ENCODE measurements at regions not wholly inside any gene's neighbourhood (a gene's known extent, or its start where the extent isn't known, plus 50 kb on each side); places are given as distances from the start of the nearest gene placed in this dataset.

DNA sequence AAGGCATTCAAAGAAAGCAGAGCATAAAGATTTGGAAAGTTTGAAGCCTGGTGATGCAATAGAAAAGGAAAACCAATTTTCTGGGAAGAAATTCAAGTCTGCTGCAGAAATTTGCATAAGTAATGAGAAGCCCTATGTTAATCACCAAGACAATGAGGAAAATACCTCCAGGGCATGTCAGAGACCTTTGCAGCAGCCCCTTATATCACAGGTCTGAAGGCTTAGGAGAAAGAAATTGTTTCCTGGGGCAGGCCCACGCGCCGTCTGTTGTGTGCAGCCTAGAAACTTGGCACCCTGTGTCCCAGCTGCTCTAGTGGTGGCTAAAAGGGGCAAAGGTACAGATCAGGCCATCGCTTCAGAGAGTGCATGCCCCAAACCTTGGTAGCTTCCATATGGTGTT, 495.3 kb upstream of the CDH6 start:
- DNase-seq = no peak

DNA sequence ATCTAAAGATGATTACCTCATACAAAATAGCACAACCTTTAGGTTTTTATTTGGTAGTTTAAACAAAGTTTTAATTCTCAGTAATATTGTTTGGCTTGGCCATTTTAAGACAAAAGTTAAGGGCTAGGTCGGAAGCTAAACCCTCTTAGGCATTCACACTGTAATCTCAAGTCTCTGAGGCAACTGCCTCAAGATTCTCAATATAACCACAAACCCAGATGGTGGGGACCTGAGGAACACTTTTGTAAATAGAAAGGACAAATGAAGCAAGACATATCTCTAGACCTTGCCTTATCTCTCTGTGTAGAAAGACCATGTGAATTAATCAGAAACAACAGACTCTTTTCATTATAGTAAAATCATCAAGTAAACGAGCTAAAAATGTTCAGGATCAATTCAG, 500.2 kb upstream of the CDH6 start:
- no peak for DNase-seq

DNA sequence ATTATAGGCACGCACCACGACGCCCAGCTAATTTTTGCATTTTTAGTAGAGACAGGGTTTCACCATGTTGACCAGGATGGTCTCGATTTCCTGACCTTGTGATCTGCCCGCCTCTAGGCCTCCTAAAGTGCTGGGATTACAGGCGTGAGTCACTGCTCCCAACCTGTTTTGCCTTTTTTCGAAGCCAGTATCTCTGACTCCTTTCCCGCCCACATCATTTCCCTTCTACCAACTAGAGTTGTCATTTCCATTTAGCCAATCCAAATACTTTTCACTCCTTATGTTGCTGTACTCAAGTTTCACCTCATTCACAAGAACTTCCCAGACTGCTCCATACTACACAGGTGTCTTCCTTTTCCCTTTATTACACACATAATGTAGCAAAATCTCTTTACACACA, 502.6 kb upstream of the CDH6 start:
- no peak for DNase-seq

DNA sequence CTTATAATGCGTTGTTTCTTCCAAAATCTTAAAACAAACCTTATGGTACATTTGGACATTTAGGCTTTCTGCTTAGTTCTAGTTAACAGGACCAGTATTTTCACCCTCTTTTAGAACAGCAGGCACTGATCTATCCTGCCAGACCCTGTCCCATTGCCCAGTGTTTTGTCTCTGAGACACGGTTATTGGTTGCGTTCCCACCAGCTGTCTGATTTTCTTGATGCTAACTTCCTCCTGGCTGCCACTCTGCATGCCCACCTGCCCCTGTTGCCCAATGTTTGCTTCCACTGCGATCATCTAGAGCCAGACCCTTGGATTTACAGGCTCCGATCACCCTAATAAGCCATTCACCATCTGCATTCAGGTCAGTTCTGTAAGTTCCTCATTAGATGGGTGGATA, 506.0 kb upstream of the CDH6 start:
- no peak for DNase-seq

DNA sequence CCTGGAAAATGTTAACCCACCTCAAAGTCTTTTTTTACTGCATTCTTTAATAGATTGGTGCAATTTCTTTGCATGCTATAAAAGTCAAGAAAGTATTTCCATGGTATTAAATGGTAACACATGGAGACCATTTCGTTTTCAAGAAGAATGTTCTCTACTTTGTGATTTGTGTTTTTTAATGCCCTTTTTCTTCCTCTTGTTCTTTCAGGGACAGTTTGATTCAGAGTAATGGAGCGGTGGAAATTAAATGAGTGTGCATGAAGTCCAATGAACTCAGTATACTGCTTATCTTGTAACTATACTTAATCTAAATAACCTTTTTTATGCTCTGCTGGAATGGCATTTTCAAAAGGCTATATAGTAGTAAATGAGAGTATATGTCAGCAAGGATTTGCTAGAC, 507.0 kb upstream of the CDH6 start:
- DNase-seq = no peak

DNA sequence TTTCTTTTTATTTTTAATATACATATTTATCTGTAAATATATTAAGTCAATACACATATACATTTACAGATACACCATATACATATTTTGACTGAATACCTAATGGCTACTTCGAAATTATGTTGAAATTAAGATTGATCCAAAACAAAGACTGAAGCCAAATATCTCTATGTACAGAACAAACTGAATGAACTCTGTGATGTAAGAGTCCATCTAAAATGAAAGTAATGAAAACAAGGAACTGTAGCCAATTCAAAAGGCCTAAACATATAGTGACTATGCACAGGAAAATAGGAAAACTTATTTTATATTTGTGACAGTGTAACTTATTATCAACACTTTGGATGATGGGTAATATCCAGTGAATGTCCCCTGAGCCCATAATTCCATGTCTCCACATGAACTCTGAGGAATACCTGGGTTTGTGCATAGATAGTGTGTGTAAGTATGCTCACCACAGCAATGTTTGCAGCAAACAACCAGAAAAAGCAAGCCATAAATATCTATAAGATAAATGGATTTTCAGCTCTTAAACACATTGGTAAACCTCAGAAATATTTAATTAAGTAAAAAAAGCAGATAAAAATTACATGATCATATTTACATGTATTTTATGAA, 517.2 kb upstream of the CDH6 start:
- no peak for DNase-seq

DNA sequence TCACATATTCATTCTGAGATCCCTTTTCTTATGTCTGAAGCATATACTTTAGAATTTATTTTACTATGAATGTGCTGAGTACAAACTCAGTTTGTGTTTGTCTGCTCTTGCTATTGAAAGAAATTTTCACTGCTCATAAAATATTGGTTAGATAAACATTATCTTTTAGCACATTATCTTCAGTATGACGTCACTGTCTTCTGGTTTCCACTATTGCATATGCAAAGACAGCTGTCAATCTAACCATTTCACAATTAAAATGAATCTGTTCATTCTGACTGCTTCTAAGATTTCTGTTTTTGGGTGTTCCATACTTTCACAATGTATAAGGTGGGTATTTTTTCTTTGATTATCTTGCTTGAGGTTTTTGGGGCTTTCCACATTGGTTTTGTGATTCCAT, 526.2 kb upstream of the CDH6 start:
- DNase-seq = no peak

DNA sequence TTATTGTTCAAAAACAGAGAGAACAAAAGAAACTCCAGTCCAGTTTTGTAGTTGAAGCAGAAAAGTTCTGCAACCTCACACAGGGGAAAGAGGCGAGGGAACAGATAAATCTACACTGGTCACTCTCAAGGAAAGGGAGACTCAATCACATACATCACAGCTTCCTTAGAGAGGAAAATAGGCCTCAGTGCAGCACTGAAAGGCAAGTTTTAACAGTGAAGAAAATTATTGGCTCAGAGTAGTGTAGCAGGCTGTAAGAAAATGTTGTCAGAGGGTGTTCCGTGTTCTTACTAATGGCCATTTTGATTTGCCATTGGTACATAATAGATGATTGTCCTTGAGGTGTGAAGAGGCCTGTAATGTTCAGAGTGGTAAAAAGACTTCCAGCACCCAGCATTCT, 530.0 kb upstream of the CDH6 start:
- no peak for DNase-seq

DNA sequence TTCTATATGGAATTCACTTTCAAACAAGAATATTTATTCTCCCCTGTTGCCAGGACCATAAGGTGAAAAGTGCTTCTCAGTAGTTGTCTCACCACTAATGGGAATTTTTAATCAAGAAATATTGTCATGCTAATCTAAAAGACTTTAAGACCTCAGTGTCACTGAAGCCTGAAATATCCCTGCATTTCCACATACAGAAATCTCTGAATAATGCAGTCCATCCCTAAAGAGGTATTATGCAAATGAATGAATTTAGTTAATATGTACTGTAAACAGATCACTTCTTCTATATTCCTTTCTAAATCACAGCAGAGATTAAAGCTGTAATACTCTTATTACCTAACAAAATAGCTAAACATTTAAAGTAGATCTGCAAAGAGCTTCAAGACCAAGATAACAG, 531.1 kb upstream of the CDH6 start:
- DNase-seq = no peak

DNA sequence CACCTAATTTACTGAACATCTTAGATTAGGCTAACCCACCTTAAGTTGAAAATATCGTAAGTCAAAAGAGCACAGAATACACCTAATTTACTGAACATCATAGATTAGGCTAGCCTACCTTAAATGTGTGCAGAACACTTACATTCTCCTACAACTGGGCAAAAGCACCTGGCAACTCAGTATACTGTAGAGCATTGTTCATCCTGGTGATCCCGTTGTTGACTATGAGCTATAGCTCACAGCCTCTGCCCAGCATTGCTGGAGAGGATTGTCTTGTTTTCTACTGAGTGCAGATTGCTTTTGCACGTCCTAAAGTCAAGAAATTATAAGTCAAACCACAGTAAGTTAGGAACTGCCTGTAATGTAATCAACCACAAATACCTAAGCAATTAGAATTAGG, 531.8 kb upstream of the CDH6 start:
- no peak for DNase-seq

DNA sequence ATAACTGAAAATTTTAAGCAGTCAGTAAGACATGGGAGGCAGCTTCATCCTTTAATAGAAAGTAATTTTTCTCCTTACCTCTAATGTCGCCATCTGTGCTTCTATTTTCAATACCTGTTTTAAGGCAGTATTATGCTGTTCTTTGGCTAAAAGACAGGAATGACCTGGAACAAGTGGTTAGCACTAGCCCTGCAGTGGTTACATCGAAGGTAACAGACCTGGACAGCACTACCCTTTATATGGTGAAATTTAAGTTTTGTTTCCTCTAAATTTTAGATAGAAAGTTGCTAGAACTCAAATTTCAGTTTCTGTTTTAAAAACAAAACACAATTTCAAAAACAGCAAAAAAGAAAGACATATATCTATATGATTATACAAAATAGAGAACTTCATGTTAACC, 534.1 kb upstream of the CDH6 start:
- no peak for DNase-seq

DNA sequence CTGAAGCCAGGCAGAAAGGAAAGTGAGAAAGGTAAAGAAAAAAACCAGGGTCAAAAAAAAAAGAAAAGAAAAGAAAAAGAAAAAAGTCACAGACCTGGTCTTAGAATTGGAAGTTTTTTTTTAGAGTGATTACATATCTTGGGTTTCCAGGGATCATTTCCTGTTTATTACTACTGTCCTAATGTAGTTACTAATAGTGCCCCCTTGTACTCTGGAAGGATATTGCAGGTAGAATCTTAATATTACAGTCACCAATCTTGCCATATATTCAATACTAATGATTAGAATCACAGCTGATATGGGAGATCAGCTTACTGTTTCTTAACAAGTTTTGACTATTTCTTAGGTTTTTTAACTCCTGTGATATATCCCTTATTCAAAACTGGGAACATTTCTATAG, 543.2 kb upstream of the CDH6 start:
- DNase-seq = no peak

DNA sequence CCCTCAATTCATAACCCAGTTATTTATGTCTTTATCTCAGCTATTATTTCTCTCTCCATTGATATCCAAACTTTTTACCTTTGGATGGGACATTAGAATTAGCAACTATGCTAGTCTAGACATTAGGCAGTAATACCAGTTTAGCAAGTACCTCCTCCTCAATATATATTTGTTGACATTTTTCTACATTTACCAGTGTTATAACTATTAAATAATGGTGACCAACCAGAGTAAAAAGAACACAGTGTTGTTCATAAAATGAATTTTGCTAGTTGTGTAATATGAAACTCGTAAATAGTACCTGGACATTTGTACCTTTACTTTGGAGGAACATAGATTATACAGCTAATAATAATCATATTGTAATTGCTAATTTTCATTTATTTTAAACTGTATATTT, 554.6 kb upstream of the CDH6 start:
- no peak for DNase-seq

DNA sequence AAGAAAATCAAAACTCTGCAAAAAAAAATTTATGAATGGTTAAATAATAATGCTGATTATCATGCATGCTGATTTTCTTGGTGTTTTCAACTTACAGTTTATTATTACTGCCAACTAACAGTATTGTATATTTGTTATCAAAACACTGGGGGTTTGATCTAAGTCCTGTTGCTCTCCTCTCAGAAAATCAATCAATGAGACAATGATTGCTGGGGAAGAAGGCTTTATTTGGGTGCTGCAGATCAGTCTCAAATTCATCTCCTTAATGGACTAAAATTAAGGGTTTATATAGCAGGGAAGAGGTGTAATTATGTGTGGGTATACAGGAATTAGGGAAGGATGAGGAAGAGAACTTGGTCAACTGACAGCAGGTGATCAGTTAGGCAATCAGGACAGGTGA, 565.5 kb upstream of the CDH6 start:
- DNase-seq = no peak

DNA sequence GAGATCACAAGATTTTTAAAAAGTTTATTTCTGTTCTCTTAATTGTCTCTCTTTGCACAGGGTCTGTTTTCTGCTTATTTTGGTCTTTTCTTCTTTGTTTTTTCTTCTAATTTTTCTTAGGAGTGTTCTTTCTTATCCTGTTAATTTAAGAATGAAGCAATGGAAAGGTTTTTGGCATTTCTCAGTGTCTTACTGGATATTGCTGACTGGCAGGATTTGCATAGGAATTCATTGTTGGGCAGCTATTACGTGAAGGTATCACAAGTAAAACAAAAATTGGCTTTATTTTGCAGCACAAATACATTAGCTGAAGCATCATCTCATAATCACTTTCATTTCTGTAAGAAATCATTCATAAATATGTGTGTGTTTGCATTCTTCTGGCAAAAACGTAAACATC, 566.9 kb upstream of the CDH6 start:
- no peak for DNase-seq

DNA sequence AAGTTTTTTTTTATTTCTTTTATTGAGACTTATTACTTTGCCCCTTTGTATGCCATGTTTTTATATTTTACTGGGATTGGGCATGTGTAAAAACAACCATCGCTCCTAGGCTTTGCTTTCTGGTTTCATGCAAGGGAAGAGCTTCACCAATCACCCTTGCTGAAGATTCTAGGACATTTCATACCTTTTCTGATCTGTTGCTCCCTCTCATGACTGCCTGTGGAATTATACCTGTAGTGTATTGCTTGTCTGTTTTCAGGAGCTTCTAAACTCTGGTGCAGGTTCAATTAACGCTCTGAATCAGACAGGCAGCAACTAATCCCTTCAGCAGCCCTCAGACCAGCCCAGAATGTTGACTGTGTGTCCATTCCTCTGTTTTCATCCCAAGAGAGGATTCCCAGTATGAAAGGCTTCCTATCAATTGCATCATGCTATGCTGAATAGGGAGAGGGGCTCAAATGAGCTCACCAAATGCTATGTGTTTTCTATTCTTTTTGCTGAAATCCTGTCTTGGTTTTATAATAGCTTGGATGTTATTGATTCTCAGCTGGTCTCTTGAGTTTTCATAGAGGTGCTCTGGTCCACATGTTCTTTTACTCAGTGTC, 572.9 kb upstream of the CDH6 start:
- no peak for DNase-seq

DNA sequence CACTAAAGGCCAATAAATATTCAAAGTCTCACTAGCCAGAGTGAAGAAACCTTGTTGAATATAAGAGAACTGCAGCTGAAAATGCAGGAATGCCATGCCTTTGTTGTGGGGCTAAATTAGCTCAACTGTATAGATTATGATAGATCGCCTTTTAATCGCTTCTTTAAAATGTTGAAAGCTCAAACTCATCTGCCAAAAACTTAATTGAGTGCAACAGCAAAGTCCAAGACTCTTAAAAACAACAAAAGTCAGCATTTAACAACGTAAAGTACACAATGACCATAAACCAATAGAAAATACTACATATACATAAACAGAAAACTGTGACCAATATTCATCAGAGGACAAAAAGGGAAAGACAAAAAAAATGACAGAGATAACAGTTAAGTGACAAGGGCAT, 585.0 kb upstream of the CDH6 start:
- no peak for DNase-seq

DNA sequence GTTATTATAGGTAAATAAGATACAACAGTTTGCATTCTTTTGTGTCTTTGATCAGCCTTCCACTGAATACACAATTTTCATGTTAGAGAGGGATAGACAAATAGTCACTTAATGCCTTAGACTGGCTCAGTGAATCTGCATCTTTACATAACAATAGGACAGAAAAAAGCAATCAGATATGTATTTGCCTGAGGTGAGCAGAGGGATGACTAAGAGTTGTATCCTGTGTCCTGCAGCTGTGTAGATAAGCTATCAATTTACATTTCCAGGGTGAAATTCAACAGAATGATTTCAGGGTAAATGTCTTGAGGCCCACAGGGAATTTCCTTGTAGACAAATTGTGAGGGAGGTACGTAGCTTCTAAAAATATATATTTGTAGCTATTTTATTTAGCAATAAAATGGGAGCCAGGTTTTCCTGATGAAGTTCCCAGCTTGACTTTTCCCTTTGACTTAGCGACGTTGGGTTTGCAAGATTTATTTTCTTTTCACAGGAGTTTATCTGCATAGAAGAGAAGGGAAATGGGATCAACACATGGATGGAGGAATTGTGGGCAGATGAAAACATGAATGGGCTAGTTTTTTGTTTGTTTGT, 586.1 kb upstream of the CDH6 start:
- no peak for DNase-seq

DNA sequence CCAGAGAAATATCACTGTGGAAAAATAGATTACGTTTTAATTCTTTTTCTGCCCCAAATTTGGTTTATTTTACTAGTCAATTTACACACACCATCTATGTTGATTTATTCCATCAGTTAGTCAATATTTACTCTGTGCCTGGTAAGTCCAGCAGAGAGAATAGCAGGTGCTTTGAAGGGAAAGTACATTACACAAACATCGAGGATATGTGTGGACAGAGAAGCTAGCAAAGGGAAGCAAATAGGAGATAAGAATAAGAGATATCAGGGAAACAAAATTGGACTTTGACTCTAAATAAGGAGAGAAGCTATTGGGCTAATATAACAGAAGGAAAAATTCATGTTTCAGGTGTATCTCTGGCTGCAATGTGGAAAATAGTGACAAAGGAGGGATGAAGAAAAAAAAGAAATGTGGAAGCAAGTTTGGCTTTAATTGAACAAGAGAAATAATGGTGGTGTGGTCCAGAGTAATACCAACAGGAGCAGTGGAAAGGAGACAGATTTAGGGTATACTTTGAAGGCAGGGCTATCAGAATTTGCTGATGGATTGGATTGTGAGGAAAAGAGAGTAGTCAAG, 587.7 kb upstream of the CDH6 start:
- no peak for DNase-seq

DNA sequence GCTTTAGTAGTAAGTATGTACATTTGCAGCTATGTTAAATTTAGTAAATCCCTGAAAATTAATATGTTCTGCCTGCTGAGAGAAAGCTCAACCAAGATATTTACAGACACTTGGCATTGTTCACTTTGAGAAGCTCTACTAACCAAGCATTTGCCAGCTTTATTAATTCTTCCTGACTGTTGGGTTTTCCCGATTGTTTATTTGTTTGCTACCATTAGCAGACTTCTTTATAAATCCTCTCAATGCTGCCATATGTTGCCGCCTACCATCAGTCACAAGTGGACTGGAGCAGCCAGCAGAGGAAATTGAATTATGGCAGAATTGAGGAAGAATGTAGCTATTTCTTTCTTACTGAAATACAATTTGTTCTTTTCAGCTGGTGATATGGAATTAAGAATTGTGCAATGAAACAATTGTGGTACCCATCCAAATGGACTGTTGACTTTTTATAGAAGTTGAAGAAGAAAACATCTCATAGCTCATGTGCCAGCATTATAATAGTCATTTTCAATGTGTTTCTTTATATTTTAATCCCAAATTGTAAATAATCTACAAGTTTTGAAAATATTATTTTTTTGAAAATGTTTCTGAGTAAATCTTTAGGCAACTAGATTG, 588.7 kb upstream of the CDH6 start:
- DNase-seq = no peak

DNA sequence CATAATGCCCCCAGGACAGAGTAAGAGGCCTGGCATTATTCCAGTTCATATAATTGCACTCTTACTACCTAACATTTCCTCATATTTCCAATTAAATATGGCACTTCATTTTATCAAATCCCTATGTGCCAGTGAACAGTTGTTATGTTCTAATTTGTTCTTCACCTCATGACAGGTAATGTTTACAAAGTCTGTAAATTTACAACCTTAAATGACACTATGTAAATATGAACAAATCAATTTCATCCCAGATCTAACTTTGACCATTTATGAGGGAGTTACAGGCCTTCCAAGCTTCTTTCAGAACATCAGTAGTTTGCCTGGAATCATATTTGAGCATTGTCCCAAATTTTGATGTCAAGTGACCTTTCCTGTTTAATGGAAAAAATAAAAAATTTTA, 592.6 kb upstream of the CDH6 start:
- no peak for DNase-seq

DNA sequence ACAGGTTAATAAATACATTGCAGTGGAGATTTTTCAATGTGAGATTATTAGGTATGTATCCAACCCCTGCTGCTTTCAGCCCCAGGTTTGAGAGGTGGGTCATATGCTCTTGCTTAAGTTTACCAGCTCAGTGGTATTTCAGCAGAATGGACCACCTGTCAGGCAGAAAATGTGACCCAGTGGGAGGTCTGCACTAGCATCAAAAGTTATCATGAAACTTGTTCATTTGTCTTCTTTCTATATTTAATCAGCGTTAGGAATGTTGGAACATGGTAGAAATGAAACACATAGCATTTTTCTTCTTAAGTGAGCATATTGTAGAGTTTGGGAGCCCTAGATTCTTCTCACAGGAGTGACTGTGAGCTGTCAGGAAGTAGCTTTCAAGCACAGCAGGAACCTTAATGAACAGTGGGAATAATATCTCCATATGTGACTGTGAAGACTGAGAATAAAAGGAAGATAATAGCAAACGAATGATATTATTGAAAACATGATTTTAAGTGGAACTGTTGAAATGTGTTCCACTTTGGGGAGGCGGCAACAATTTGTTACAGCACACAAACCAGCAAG, 596.9 kb upstream of the CDH6 start:
- no peak for DNase-seq

DNA sequence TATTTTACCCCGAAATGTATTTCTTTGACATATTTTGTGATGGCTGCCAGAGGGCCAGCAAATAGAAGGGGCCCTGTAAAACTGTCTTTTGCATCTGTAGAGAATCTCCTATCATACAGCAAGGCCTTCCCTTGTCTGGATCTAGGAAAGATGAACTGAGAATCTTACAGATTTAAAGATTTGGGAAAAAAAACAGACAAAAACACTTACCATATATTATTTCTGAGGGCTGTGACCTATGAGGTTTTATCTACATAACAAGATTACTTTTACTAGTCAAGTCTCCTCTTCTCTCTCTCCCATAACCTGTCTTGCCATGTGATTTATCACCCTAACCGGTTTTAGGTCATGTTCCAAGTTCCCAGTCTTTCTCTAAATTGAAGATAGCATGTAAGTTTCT, 599.2 kb upstream of the CDH6 start:
- DNase-seq = no peak

DNA sequence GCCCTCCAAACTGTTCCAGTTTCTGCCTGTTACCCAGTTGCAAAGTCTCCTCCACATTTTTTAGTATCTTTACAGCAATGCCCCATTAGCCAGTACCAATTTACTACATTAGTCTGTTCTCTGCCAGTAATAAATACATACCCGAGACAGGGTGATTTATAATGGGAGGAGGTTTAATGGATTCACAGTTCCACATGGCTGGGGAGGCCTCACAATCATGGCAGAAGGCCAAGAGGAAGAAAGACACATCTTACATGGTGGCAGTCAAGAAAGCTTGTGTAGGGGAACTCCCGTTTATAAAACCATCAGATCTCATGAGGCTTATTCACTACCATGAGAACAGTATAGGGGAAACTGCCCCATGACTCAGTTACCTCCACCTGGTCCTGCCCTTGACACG, 600.7 kb upstream of the CDH6 start:
- DNase-seq = no peak

Measured in effector CD8-positive, alpha-beta T cell (primary cell).